Neural cell (in vitro differentiated cells): ENCODE measurements at regions not wholly inside any gene's neighbourhood (a gene's known extent, or its start where the extent isn't known, plus 50 kb on each side); places are given as distances from the start of the nearest gene placed in this dataset.

Source experiments
- H2AFZ ChIP-seq: fragments of 200-600, 300-800 bp; sonication (generic), shearing (Covaris generic); 2 replicates; pipeline ENCODE4 v1.6.0; 2014; ENCODE audit warnings: low read depth, mild to moderate bottlenecking, antibody characterized with exemption, low read length, moderate library complexity
- H3F3A ChIP-seq: fragments of 200-600 bp; shearing (Covaris generic); 2 replicates; pipeline ENCODE4 v1.6.1; 2016; ENCODE audit warnings: mild to moderate bottlenecking, moderate library complexity, mixed read lengths, antibody characterized with exemption, low read length; ENCODE audit not compliant: insufficient read depth, poor library complexity, severe bottlenecking
- H3K27ac ChIP-seq: fragments of 200-600, 300-800 bp; sonication (generic), shearing (Covaris generic); 2 replicates; pipeline ENCODE4 v1.5.1; 2014; ENCODE audit warnings: mild to moderate bottlenecking, low read length, moderate library complexity
- H3K27me3 ChIP-seq: fragments of 300-800, 200-600 bp; sonication (generic), shearing (Covaris generic); 2 replicates; pipeline ENCODE4 v1.6.0; 2014; ENCODE audit warnings: mild to moderate bottlenecking, low read depth, low read length, moderate library complexity; ENCODE audit not compliant: insufficient read depth
- H3K36me3 ChIP-seq: fragments of 300-800, 200-600 bp; sonication (generic), shearing (Covaris generic); 2 replicates; pipeline ENCODE4 v1.5.1; 2014; ENCODE audit warnings: mild to moderate bottlenecking, antibody characterized with exemption, low read length, moderate library complexity; ENCODE audit not compliant: insufficient read depth
- H3K4me2 ChIP-seq: fragments of 300-800, 200-600 bp; sonication (generic), shearing (Covaris generic); 2 replicates; pipeline ENCODE4 v1.6.0; 2014; ENCODE audit warnings: mild to moderate bottlenecking, low read length
- H3K4me3 ChIP-seq: fragments of 300-800, 200-600 bp; sonication (generic), shearing (Covaris generic); 2 replicates; pipeline ENCODE4 v1.5.1; 2014; ENCODE audit warnings: mild to moderate bottlenecking, low read length, moderate library complexity
- H3K79me2 ChIP-seq: fragments of 200-600 bp; shearing (Covaris generic); replicated peaks from 2 replicates; pipeline ENCODE4 v1.6.0; 2014; ENCODE audit warnings: mild to moderate bottlenecking, low read length, moderate library complexity; ENCODE audit not compliant: insufficient read depth
- H3K9ac ChIP-seq: fragments of 300-800, 200-600 bp; sonication (generic), shearing (Covaris generic); 2 replicates; pipeline ENCODE4 v1.6.1; 2016; ENCODE audit warnings: mild to moderate bottlenecking, low read length, mixed read lengths
- H3K9me2 ChIP-seq: fragments of 200-600 bp; shearing (Covaris generic); 2 replicates; pipeline ENCODE4 v1.6.1; 2016; ENCODE audit warnings: mild to moderate bottlenecking, low read length, mixed read lengths; ENCODE audit not compliant: insufficient read depth
- H3K9me3 ChIP-seq: fragments of 200-600, 300-800 bp; sonication (generic), shearing (Covaris generic); 2 replicates; pipeline ENCODE4 v1.6.1; 2016; ENCODE audit warnings: mild to moderate bottlenecking, mixed run types, low read length, moderate library complexity, mixed read lengths
- H4K20me1 ChIP-seq: fragments of 200-600 bp; shearing (Covaris generic); 2 replicates; pipeline ENCODE4 v1.6.1; 2016; ENCODE audit warnings: mild to moderate bottlenecking, mixed run types; ENCODE audit not compliant: insufficient read depth
- CTCF ChIP-seq: fragments of 450-650 bp; IDR thresholded peaks from 2 replicates; pipeline ENCODE4 v1.5.1; 2014; ENCODE audit warnings: antibody characterized with exemption, mild to moderate bottlenecking, moderate library complexity; ENCODE audit not compliant: poor library complexity, severe bottlenecking
- EP300 ChIP-seq: fragments of 450-650 bp; conservative IDR thresholded peaks from 2 replicates; pipeline ENCODE4 v1.6.1; 2014; ENCODE audit warnings: antibody characterized with exemption, mild to moderate bottlenecking, moderate library complexity; ENCODE audit not compliant: poor library complexity, severe bottlenecking
- EZH2 ChIP-seq: fragments of 200-600, 300-800 bp; shearing (Covaris generic), sonication (generic); IDR thresholded peaks from 2 replicates; pipeline ENCODE4 v1.6.1; 2014; ENCODE audit warnings: antibody characterized with exemption, low read length, borderline replicate concordance, mild to moderate bottlenecking; ENCODE audit not compliant: insufficient read depth, poor library complexity, severe bottlenecking
- MXI1 ChIP-seq: fragments of 450-650 bp; conservative IDR thresholded peaks from 2 replicates; pipeline ENCODE4 v1.6.1; 2014; ENCODE audit warnings: antibody characterized with exemption, mild to moderate bottlenecking; ENCODE audit not compliant: poor library complexity, severe bottlenecking
- POLR2AphosphoS5 ChIP-seq: IDR thresholded peaks from 2 replicates; pipeline ENCODE4 v1.6.1; 2012
- RAD21 ChIP-seq: fragments of 450-650 bp; conservative IDR thresholded peaks from 2 replicates; pipeline ENCODE4 v1.6.1; 2014; ENCODE audit warnings: antibody characterized with exemption, mild to moderate bottlenecking, moderate library complexity
- SMC3 ChIP-seq: fragments of 450-650 bp; conservative IDR thresholded peaks from 2 replicates; pipeline ENCODE4 v1.6.1; 2014; ENCODE audit warnings: antibody characterized with exemption, mild to moderate bottlenecking, moderate library complexity; ENCODE audit not compliant: poor library complexity
- TAF1 ChIP-seq: IDR thresholded peaks from 2 replicates; pipeline ENCODE4 v1.6.1; 2012; ENCODE audit warnings: low read depth
- TF ChIP-seq, protein P1 (sequence below): IDR thresholded peaks from 2 replicates; pipeline ENCODE4 v1.6.1; 2012; ENCODE audit warnings: borderline replicate concordance

GRCh38 chr17:34155947-34156346 is 99.1 kb upstream of the CCL2 start:
- Histone ChIP-seq H3F3A (no peaks in the 10 kb centered on the region), H3K4me2 (no peak overlapping the region), H3K27me3 (peaks cover 28% of the 10 kb centered on the region), H3K9ac (no peak overlapping the region), H3K27ac (no peak overlapping the region), H4K20me1 (no peaks in the 10 kb centered on the region), H3K9me3 (no peaks in the 10 kb centered on the region), H3K79me2 (no peaks in the 10 kb centered on the region), H2AFZ (no peak overlapping the region), H3K36me3 (no peaks in the 10 kb centered on the region), H3K9me2 (no peaks in the 10 kb centered on the region), H3K4me3 (peak overlapping the region; percentile 71)
- TF ChIP-seq EZH2 (no peak), SMC3 (no peak), POLR2AphosphoS5 (no peak), EP300 (no peak), RAD21 (no peak), CTCF (no peak), TAF1 (no peak), MXI1 (no peak)
- TF ChIP-seq, protein P1, sequence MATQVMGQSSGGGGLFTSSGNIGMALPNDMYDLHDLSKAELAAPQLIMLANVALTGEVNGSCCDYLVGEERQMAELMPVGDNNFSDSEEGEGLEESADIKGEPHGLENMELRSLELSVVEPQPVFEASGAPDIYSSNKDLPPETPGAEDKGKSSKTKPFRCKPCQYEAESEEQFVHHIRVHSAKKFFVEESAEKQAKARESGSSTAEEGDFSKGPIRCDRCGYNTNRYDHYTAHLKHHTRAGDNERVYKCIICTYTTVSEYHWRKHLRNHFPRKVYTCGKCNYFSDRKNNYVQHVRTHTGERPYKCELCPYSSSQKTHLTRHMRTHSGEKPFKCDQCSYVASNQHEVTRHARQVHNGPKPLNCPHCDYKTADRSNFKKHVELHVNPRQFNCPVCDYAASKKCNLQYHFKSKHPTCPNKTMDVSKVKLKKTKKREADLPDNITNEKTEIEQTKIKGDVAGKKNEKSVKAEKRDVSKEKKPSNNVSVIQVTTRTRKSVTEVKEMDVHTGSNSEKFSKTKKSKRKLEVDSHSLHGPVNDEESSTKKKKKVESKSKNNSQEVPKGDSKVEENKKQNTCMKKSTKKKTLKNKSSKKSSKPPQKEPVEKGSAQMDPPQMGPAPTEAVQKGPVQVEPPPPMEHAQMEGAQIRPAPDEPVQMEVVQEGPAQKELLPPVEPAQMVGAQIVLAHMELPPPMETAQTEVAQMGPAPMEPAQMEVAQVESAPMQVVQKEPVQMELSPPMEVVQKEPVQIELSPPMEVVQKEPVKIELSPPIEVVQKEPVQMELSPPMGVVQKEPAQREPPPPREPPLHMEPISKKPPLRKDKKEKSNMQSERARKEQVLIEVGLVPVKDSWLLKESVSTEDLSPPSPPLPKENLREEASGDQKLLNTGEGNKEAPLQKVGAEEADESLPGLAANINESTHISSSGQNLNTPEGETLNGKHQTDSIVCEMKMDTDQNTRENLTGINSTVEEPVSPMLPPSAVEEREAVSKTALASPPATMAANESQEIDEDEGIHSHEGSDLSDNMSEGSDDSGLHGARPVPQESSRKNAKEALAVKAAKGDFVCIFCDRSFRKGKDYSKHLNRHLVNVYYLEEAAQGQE, result no peak

DNA sequence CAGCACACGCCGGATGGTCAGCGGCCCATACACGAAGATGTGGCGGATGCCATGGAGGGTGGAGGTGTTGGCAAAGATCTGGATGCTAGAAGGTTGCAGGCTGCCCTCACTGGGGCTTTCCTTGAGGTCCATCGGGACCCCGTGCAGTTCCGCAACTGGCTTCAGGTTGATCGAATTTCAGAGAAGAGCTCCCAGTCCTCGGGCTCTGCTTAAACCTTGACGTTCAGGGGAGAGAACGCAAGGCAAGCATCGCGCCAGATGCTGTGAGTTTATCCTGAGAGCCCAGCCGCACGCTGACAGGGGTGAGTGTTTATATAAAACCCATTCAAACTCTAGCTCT is 98.7 kb upstream of the CCL2 start:
- H3K27ac ChIP-seq, result no peak overlapping the region
- no peak overlapping the region for H2AFZ ChIP-seq
- no peaks in the 10 kb centered on the region for H3K36me3 ChIP-seq
- H3K9ac ChIP-seq, result peak overlapping the region; percentile 68
- H3K27me3 ChIP-seq, result peaks cover 28% of the 10 kb centered on the region
- no peak for TF ChIP-seq POLR2AphosphoS5
- TF ChIP-seq SMC3, result no peak
- TF ChIP-seq, protein P1, result no peak
- TF ChIP-seq MXI1, result no peak
- no peak for TF ChIP-seq EP300
- TF ChIP-seq TAF1, result no peak
- no peak for TF ChIP-seq EZH2
- TF ChIP-seq CTCF, result no peak
- TF ChIP-seq RAD21, result no peak
- H3K4me3 ChIP-seq, result peak overlapping the region; percentile 71
- no peaks in the 10 kb centered on the region for H3K9me2 ChIP-seq
- no peaks in the 10 kb centered on the region for H3K79me2 ChIP-seq
- H4K20me1 ChIP-seq, result no peaks in the 10 kb centered on the region
- H3K4me2 ChIP-seq, result peak overlapping the region; percentile 57
- no peaks in the 10 kb centered on the region for H3K9me3 ChIP-seq
- no peaks in the 10 kb centered on the region for H3F3A ChIP-seq
